HG03378 (cell line): ENCODE measurements at regions not wholly inside any gene's neighbourhood (a gene's known extent, or its start where the extent isn't known, plus 50 kb on each side); places are given as distances from the start of the nearest gene placed in this dataset.

Source experiments
- ATAC-seq: cut with Tn5 transposase; IDR thresholded peaks from one replicate; pipeline ENCODE4 v1.9.1; 2021; ENCODE audit warnings: mild to moderate bottlenecking, moderate library complexity; ENCODE audit not compliant: unreplicated experiment

GRCh38 chr18:37691162-37691561 lies 125.6 kb upstream of the CELF4 start:
- no peak for ATAC-seq

GRCh38 chr18:37689841-37690240 lies 124.2 kb upstream of the CELF4 start:
- no peak for ATAC-seq

GRCh38 chr18:37684590-37684989 lies 119.0 kb upstream of the CELF4 start:
- no peak for ATAC-seq

- no peak for ATAC-seq
Measured at GRCh38 chr18:37684183-37684582, 118.6 kb upstream of the CELF4 start.

- no peak for ATAC-seq
Measured at GRCh38 chr18:37680911-37681310, 115.3 kb upstream of the CELF4 start.

GRCh38 chr18:37676276-37676675 lies 110.7 kb upstream of the CELF4 start:
- ATAC-seq: no peak

GRCh38 chr18:37675699-37676098 lies 110.1 kb upstream of the CELF4 start:
- ATAC-seq: no peak

GRCh38 chr18:37674570-37674969 lies 109.0 kb upstream of the CELF4 start:
- ATAC-seq: no peak

GRCh38 chr18:37673671-37674070 lies 108.1 kb upstream of the CELF4 start:
- no peak for ATAC-seq

- no peak for ATAC-seq
Measured at GRCh38 chr18:37672932-37673595, 107.5 kb upstream of the CELF4 start.

- ATAC-seq: no peak
Measured at GRCh38 chr18:37672001-37672400, 106.4 kb upstream of the CELF4 start.

- ATAC-seq: no peak
Measured at GRCh38 chr18:37671530-37671929, 105.9 kb upstream of the CELF4 start.

GRCh38 chr18:37671119-37671518 lies 105.5 kb upstream of the CELF4 start:
- ATAC-seq: no peak

- ATAC-seq: no peak
Measured at GRCh38 chr18:37669991-37670534, 104.5 kb upstream of the CELF4 start.

- ATAC-seq: no peak
Measured at GRCh38 chr18:37668971-37669747, 103.6 kb upstream of the CELF4 start.

- no peak for ATAC-seq
Measured at GRCh38 chr18:37667836-37668235, 102.2 kb upstream of the CELF4 start.

- ATAC-seq: no peak
Measured at GRCh38 chr18:37666991-37667390, 101.4 kb upstream of the CELF4 start.

GRCh38 chr18:37666451-37666850 lies 100.9 kb upstream of the CELF4 start:
- no peak for ATAC-seq

- no peak for ATAC-seq
Measured at GRCh38 chr18:37665346-37665745, 99.7 kb upstream of the CELF4 start.

GRCh38 chr18:37663446-37663845 lies 97.8 kb upstream of the CELF4 start:
- ATAC-seq: no peak

GRCh38 chr18:37662546-37663339 lies 97.1 kb upstream of the CELF4 start:
- no peak for ATAC-seq
